A549 (cell line): ENCODE measurements at regions not wholly inside any gene's neighbourhood (a gene's known extent, or its start where the extent isn't known, plus 50 kb on each side); places are given as distances from the start of the nearest gene placed in this dataset.

Experiments used
- ATAC-seq, 2 experiments: fragments of 200-7000 bp in 1 of 2; fragments of >200 bp in 1 of 2; cut with Nextera tagmentation in 1 of 2; cut with Tn5 transposase in 1 of 2; 3 replicates each; pipeline versions ENCODE4 v1.8.0 to v1.9.1; 2018 to 2020; ENCODE audit warnings: mild to moderate bottlenecking in 1 of 2, moderate library complexity in 1 of 2
- CTCF ChIA-PET: fragments of 300-600 bp; sonication (Branson Sonifier 250); formaldehyde crosslinking; extraction: SDS; loops from one replicate; lab custom pipeline; 2021; ENCODE audit warnings: antibody characterized with exemption, inconsistent platforms; lab: Yijun Ruan, JAX
- POLR2A ChIA-PET: fragments of 350-600 bp; formaldehyde crosslinking; extraction: SDS; loops from one replicate; lab custom pipeline; 2021; ENCODE audit warnings: antibody characterized with exemption, inconsistent platforms; lab: Yijun Ruan, JAX
- DNase-seq, 2 experiments: peaks; one replicate each; pipeline versions ENCODE4 v3.0.0 to v3.0.0-alpha.2; 2011 to 2016; ENCODE audit warnings: low read depth in 1 of 2, low spot score in 1 of 2
- FAIRE-seq: peaks from 2 replicates; lab custom pipeline; 2011; peaks lifted over from hg19 to GRCh38; lab: Jason Lieb, UNC
- H3K27ac ChIP-seq, 2 experiments: fragments of >200 bp; sonication (Bioruptor Twin); formaldehyde crosslinking; 3 replicates each; pipeline ENCODE4 v1.5.1; 2016 to 2017
- H3K4me1 ChIP-seq: fragments of >200 bp; sonication (Bioruptor Twin); formaldehyde crosslinking; 3 replicates; pipeline ENCODE4 v1.6.1; 2016
- H3K4me2 ChIP-seq: fragments of >200 bp; sonication (Bioruptor Twin); formaldehyde crosslinking; 3 replicates; pipeline ENCODE4 v1.6.1; 2016
- H3K4me3 ChIP-seq: fragments of >200 bp; sonication (Bioruptor Twin); formaldehyde crosslinking; 3 replicates; pipeline ENCODE4 v1.5.1; 2016
- H3K9me3 ChIP-seq: fragments of >200 bp; sonication (Bioruptor Twin); formaldehyde crosslinking; 3 replicates; pipeline ENCODE4 v1.6.1; 2016
- ATOH8 ChIP-seq: fragments of 250-450 bp; sonication (Bioruptor Pico); IDR thresholded peaks from 2 replicates; pipeline ENCODE4 v1.5.0; 2020; ENCODE audit warnings: low read depth, mild to moderate bottlenecking, moderate library complexity
- BCL3 ChIP-seq: fragments of >200 bp; sonication (Bioruptor Twin); formaldehyde crosslinking; IDR thresholded peaks from 3 replicates; pipeline ENCODE4 v1.6.1; 2016
- CBX2 ChIP-seq: fragments of 200-600 bp; sonication (generic); IDR thresholded peaks from 2 replicates; pipeline ENCODE4 v1.6.1; 2016; ENCODE audit warnings: low read depth, mild to moderate bottlenecking, borderline replicate concordance
- CHD2 ChIP-seq: fragments of 150-350 bp; IDR thresholded peaks from 2 replicates; pipeline ENCODE4 v1.6.1; 2014; ENCODE audit warnings: low read length; ENCODE audit not compliant: partially characterized antibody
- CHD4 ChIP-seq: fragments of 200-600 bp; sonication (generic); IDR thresholded peaks from 2 replicates; pipeline ENCODE4 v1.6.1; 2016; ENCODE audit warnings: antibody characterized with exemption, mild to moderate bottlenecking, borderline replicate concordance
- CTCF ChIP-seq: fragments of >200 bp; sonication (Bioruptor Twin); formaldehyde crosslinking; IDR thresholded peaks from 3 replicates; pipeline ENCODE4 v1.5.1; 2016
- EHF ChIP-seq: fragments of 250-450 bp; sonication (Bioruptor Pico); IDR thresholded peaks from 2 replicates; pipeline ENCODE4 v1.5.0; 2020; ENCODE audit warnings: mild to moderate bottlenecking
- EHMT2 ChIP-seq: fragments of 200-600 bp; sonication (generic); IDR thresholded peaks from 2 replicates; pipeline ENCODE4 v1.6.1; 2016; ENCODE audit warnings: antibody characterized with exemption, low read depth, mild to moderate bottlenecking, moderate library complexity
- FOSB ChIP-seq: fragments of 250-450 bp; sonication (Bioruptor Pico); IDR thresholded peaks from 2 replicates; pipeline ENCODE4 v1.5.0; 2020; ENCODE audit warnings: mild to moderate bottlenecking, moderate library complexity
- GATA3 ChIP-seq: IDR thresholded peaks from 2 replicates; pipeline ENCODE4 v1.6.1; 2012; ENCODE audit warnings: borderline replicate concordance
- HMGXB4 ChIP-seq: fragments of 250-450 bp; sonication (Bioruptor Pico); IDR thresholded peaks from 2 replicates; pipeline ENCODE4 v1.5.0; 2021; ENCODE audit warnings: mild to moderate bottlenecking, moderate library complexity, borderline replicate concordance
- HOXB5 ChIP-seq: fragments of 250-450 bp; sonication (Bioruptor Pico); IDR thresholded peaks from 2 replicates; pipeline ENCODE4 v1.5.0; 2020; ENCODE audit warnings: mild to moderate bottlenecking, moderate library complexity
- JUNB ChIP-seq: fragments of >200 bp; sonication (Bioruptor Twin); formaldehyde crosslinking; IDR thresholded peaks from 2 replicates; pipeline ENCODE4 v1.6.1; 2016
- KDM1A ChIP-seq: fragments of 200-600 bp; sonication (generic); IDR thresholded peaks from 2 replicates; pipeline ENCODE4 v1.6.1; 2016; ENCODE audit warnings: low read depth, mild to moderate bottlenecking
- MAZ ChIP-seq: fragments of 150-350 bp; IDR thresholded peaks from 2 replicates; pipeline ENCODE4 v1.6.1; 2014; ENCODE audit warnings: antibody characterized with exemption, low read depth, low read length, borderline replicate concordance
- NPAS2 ChIP-seq: fragments of 250-450 bp; sonication (Bioruptor Pico); IDR thresholded peaks from 2 replicates; pipeline ENCODE4 v1.8.0; 2022; ENCODE audit warnings: mild to moderate bottlenecking, moderate library complexity, borderline replicate concordance
- NR3C1 ChIP-seq: fragments of >200 bp; sonication (Bioruptor Twin); formaldehyde crosslinking; IDR thresholded peaks from 3 replicates; pipeline ENCODE4 v1.6.1; 2017
- PBX3 ChIP-seq: IDR thresholded peaks from 2 replicates; pipeline ENCODE4 v1.6.1; 2012
- POLR2A ChIP-seq: IDR thresholded peaks from 2 replicates; pipeline ENCODE4 v1.6.1; 2012; ENCODE audit warnings: mild to moderate bottlenecking, low read length
- POLR2AphosphoS2 ChIP-seq: conservative IDR thresholded peaks from 2 replicates; pipeline ENCODE4 v1.6.1; 2012; ENCODE audit warnings: low read length, improper control_type of control experiment, inconsistent platforms
- RFX5 ChIP-seq: fragments of 450-650 bp; IDR thresholded peaks from 2 replicates; pipeline ENCODE4 v1.7.1; 2014; ENCODE audit warnings: antibody characterized with exemption, mild to moderate bottlenecking, moderate library complexity
- RNF2 ChIP-seq: fragments of 200-600 bp; sonication (generic); IDR thresholded peaks from 2 replicates; pipeline ENCODE4 v1.6.1; 2016; ENCODE audit warnings: low read depth, mild to moderate bottlenecking, antibody characterized with exemption, moderate library complexity, borderline replicate concordance
- TFCP2L1 ChIP-seq: fragments of 250-450 bp; sonication (Bioruptor Pico); IDR thresholded peaks from 2 replicates; pipeline ENCODE4 v1.5.0; 2021; ENCODE audit warnings: mild to moderate bottlenecking
- ZNF302 ChIP-seq: fragments of 250-450 bp; sonication (Bioruptor Pico); IDR thresholded peaks from 2 replicates; pipeline ENCODE4 v1.9.0; 2021; ENCODE audit warnings: inconsistent platforms, mild to moderate bottlenecking, moderate library complexity
- WGBS: methylation state at CpG from one replicate; pipeline ENCODE4 v1.1.6; 2017; ENCODE audit errors: missing lambda C conversion rate; 5-methylcytosine and 5-hydroxymethylcytosine counted together

- TF ChIP-seq GATA3 (no peak), EHF (CRISPR knock-in tag) (no peak), RNF2 (no peak), CHD2 (no peak), RFX5 (no peak), POLR2A (no peak), CHD4 (no peak), PBX3 (no peak), ZNF302 (CRISPR knock-in tag) (no peak), NR3C1 (no peak)
- POLR2A ChIA-PET = no interaction called here
- no peak for FAIRE-seq
These were observed 951.5 kb upstream of the SLIT2 start for GRCh38 chr4:19300213-19300612.

GRCh38 chr4:19298998-19299397 is 952.7 kb upstream of the SLIT2 start:
- ATAC-seq (no peak), FAIRE-seq (no peak), DNase-seq (no peak)
- TF ChIP-seq EHF (CRISPR knock-in tag) (no peak), HMGXB4 (CRISPR knock-in tag) (no peak), BCL3 (no peak), POLR2AphosphoS2 (no peak), TFCP2L1 (CRISPR knock-in tag) (no peak), JUNB (no peak), ATOH8 (CRISPR knock-in tag) (no peak), FOSB (CRISPR knock-in tag) (no peak), RFX5 (no peak), NPAS2 (CRISPR knock-in tag) (no peak), CBX2 (no peak), HOXB5 (CRISPR knock-in tag) (no peak), KDM1A (no peak), MAZ (no peak), CTCF (no peak), EHMT2 (no peak)
- 15% methylated on average over 3 of the region's 3 CpGs for WGBS
- ChIA-PET POLR2A (no interaction called here), CTCF (no interaction called here)
- Histone ChIP-seq H3K4me2 (no peak overlapping the region), H3K9me3 (no peaks in the 10 kb centered on the region), H3K4me3 (no peak overlapping the region), H3K4me1 (no peaks in the 10 kb centered on the region), H3K27ac (no peak overlapping the region)

More at GRCh38 chr4:19300213-19300612, 951.5 kb upstream of the SLIT2 start:
- CTCF ChIA-PET = no interaction called here
- ATAC-seq = no peak
- DNase-seq = no peak
- H3K9me3 ChIP-seq = no peaks in the 10 kb centered on the region
- 8% methylated on average over 1 of the region's 1 CpG for WGBS
- no peak overlapping the region for H3K4me3 ChIP-seq
- no peak overlapping the region for H3K27ac ChIP-seq
- no peaks in the 10 kb centered on the region for H3K4me1 ChIP-seq
- H3K4me2 ChIP-seq = no peak overlapping the region
